DOHH2 (cell line): ENCODE measurements at regions not wholly inside any gene's neighbourhood (a gene's known extent, or its start where the extent isn't known, plus 50 kb on each side); places are given as distances from the start of the nearest gene placed in this dataset.

Source experiments
- EZH2phosphoT487 ChIP-seq: fragments of 200-600 bp; sonication (generic); IDR thresholded peaks from 2 replicates; pipeline ENCODE4 v1.6.1; 2017; ENCODE audit warnings: borderline replicate concordance, mild to moderate bottlenecking, antibody characterized with exemption, low read length, moderate library complexity, mixed read lengths
- TF ChIP-seq, protein P1 (sequence below): fragments of 200-600 bp; sonication (generic); IDR thresholded peaks from one replicate; pipeline ENCODE4 v1.5.1; 2014; ENCODE audit warnings: antibody characterized with exemption, mild to moderate bottlenecking, low read depth, low read length; ENCODE audit not compliant: poor library complexity, severe bottlenecking

DNA sequence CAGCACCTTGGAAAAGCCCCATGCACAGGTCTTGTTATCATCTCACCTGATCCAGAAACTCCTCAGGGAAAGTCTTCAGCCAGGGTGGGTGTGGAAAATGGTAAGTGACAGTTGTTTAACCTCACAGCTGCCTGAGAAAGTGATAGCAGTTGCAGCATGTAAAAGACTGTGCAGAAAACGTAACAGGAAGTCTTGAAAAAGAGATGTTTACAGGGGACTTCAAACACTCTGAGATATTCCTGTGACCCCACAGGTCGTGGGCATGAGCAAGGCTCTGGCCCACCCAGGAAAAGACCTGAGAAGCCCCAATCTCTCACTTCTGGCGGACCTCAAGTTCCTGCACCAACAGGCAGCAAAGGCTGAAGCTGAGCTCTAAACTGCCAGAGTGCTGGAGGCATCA lies 826.9 kb downstream of the UQCRFS1 start:
- TF ChIP-seq, protein P1, sequence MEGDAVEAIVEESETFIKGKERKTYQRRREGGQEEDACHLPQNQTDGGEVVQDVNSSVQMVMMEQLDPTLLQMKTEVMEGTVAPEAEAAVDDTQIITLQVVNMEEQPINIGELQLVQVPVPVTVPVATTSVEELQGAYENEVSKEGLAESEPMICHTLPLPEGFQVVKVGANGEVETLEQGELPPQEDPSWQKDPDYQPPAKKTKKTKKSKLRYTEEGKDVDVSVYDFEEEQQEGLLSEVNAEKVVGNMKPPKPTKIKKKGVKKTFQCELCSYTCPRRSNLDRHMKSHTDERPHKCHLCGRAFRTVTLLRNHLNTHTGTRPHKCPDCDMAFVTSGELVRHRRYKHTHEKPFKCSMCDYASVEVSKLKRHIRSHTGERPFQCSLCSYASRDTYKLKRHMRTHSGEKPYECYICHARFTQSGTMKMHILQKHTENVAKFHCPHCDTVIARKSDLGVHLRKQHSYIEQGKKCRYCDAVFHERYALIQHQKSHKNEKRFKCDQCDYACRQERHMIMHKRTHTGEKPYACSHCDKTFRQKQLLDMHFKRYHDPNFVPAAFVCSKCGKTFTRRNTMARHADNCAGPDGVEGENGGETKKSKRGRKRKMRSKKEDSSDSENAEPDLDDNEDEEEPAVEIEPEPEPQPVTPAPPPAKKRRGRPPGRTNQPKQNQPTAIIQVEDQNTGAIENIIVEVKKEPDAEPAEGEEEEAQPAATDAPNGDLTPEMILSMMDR = no peak
- TF ChIP-seq EZH2phosphoT487 = no peak
